ENCODE measurements at regions not wholly inside any gene's neighbourhood (a gene's known extent, or its start where the extent isn't known, plus 50 kb on each side); places are given as distances from the start of the nearest gene placed in this dataset.

- no peak for TF ChIP-seq ZBTB33 (IDR thresholded peaks at IDR 0.05; ENCODE audit: borderline replicate concordance, low read depth)
- TF ChIP-seq ELF1 (IDR thresholded peaks at IDR 0.05) = no peak
- no peak for TF ChIP-seq MEF2A (IDR thresholded peaks at IDR 0.05; ENCODE audit: borderline replicate concordance, low read depth)
Observed at GRCh38 chr4:155473420-155474095, 96.8 kb upstream of the MAP9 start (continued).

GRCh38 chr4:155468282-155468681 is 91.5 kb upstream of the MAP9 start:
- Histone ChIP-seq H3K27me3 (ENCODE audit: insufficient read depth) (no peaks in the 10 kb centered on the region), H3K4me3 (ENCODE audit: low read depth in 2 of 2, low read length in 1 of 2) (no peak overlapping the region), H2AFZ (ENCODE audit: low read depth) (no peak overlapping the region), H4K20me1 (ENCODE audit: insufficient read depth) (no peaks in the 10 kb centered on the region), H3K9ac (no peak overlapping the region), H3K36me3 (replicated peaks in 1 of 2; ENCODE audit: control insufficient read depth in 1 of 2, insufficient read depth in 2 of 2, low read length in 1 of 2) (no peaks in the 10 kb centered on the region), H3K79me2 (ENCODE audit: insufficient read depth) (no peaks in the 10 kb centered on the region), H3K4me2 (no peak overlapping the region), H3K9me2 (no peaks in the 10 kb centered on the region), H3F3A (replicated peaks; ENCODE audit: insufficient read depth) (no peaks in the 10 kb centered on the region), H3K4me1 (ENCODE audit: control insufficient read depth in 1 of 2, insufficient read depth in 2 of 2, low read depth in 1 of 2, low read length in 1 of 2) (no peaks in the 10 kb centered on the region), H3K9me3 (no peaks in the 10 kb centered on the region), H3K27ac (ENCODE audit: low read depth in 2 of 2, low read length in 1 of 2) (no peak overlapping the region)
- DNase-seq = no peak
- 68% methylated on average over 1 of the region's 1 CpG for WGBS (ENCODE audit: low lambda C conversion rate)
- POLR2A ChIA-PET = no interaction called here
- CTCF ChIA-PET = interaction anchor here (1.0 to 1.7 kb wide), 2 partner anchors 20 to 485 kb away, joined by 3 to 4 read pairs; no protein-coding TSS in a partner anchor
- TF ChIP-seq NRF1 (IDR thresholded peaks at IDR 0.05; ENCODE audit: low read depth, low read length) (no peak), POLR2AphosphoS5 (IDR thresholded peaks at IDR 0.05; ENCODE audit: low read depth, low read length) (no peak), EP300 (IDR thresholded peaks at IDR 0.05; ENCODE audit: borderline replicate concordance in 1 of 2, low read depth in 1 of 2, low read length in 1 of 2) (no peak), RFX5 (IDR thresholded peaks at IDR 0.05; ENCODE audit: low read length) (no peak), ZBTB33 (IDR thresholded peaks at IDR 0.05; ENCODE audit: borderline replicate concordance, low read depth) (no peak), CHD2 (IDR thresholded peaks at IDR 0.05; ENCODE audit: low read length, partially characterized antibody) (no peak), EZH2phosphoT487 (IDR thresholded peaks at IDR 0.05; ENCODE audit: borderline replicate concordance, low read depth) (no peak), RCOR1 (IDR thresholded peaks at IDR 0.05; ENCODE audit: low read length) (no peak), USF1 (IDR thresholded peaks at IDR 0.05; ENCODE audit: borderline replicate concordance, low read depth) (no peak), YY1 (IDR thresholded peaks at IDR 0.05; ENCODE audit: low read depth) (no peak)
